Uterus (tissue), 3 donors: ENCODE measurements at regions not wholly inside any gene's neighbourhood (a gene's known extent, or its start where the extent isn't known, plus 50 kb on each side); places are given as distances from the start of the nearest gene placed in this dataset.

ENCODE experiments used
- DNase-seq, 2 donors: peaks; one replicate each; pipeline ENCODE4 v3.0.0-alpha.2; 2019 to 2020
- H3K27ac ChIP-seq, 2 donors: fragments of 200-600 bp; sonication (generic); 1 replicate in 1 of 2; 2 replicates in 1 of 2; pipeline ENCODE4 v1.5.1; 2016 to 2018
- H3K27me3 ChIP-seq, 2 donors: fragments of 200-600 bp; sonication (generic); one replicate each; pipeline ENCODE4 v1.5.1; 2018 to 2019; ENCODE audit warnings: control low read depth in 1 of 2
- H3K36me3 ChIP-seq, 2 donors: fragments of 200-600 bp; sonication (generic); one replicate each; pipeline ENCODE4 v1.5.1; 2019; ENCODE audit warnings: control low read depth in 1 of 2
- H3K4me1 ChIP-seq, 2 donors: fragments of 200-600 bp; sonication (generic); one replicate each; pipeline ENCODE4 v1.5.1; 2018 to 2019; ENCODE audit warnings: control low read depth in 1 of 2
- H3K4me3 ChIP-seq, 2 donors: fragments of 200-600 bp; sonication (generic); 1 replicate in 1 of 2; 2 replicates in 1 of 2; pipeline ENCODE4 v1.5.1; 2018 to 2019; ENCODE audit warnings: mild to moderate bottlenecking in 1 of 2
- H3K9me3 ChIP-seq, 2 donors: fragments of 200-600 bp; sonication (generic); one replicate each; pipeline ENCODE4 v1.5.1; 2019; ENCODE audit warnings: control low read depth in 1 of 2
- CTCF ChIP-seq, 4 experiments: fragments of 200-600 bp in 2 of 4; fragments of 450-650 bp in 2 of 4; sonication (generic) in 2 of 4; IDR thresholded peaks; one replicate each; pipeline ENCODE4 v1.5.1; 2016 to 2019; ENCODE audit warnings: antibody characterized with exemption in 4 of 4, mild to moderate bottlenecking in 2 of 4, moderate library complexity in 1 of 4
- POLR2A ChIP-seq, 2 donors: fragments of 450-650 bp; IDR thresholded peaks; one replicate each; pipeline ENCODE4 v1.6.1; 2016; ENCODE audit warnings: antibody characterized with exemption in 2 of 2, mild to moderate bottlenecking in 1 of 2, moderate library complexity in 1 of 2
- intact Hi-C: fragments of 100-400 bp; cut with DNase I; formaldehyde crosslinking; loops from one replicate; pipeline ENCODE4 v1.15.1; 2023; ENCODE audit warnings: low total_unique reads
- donor health status: DM: yes; HTN: yes; CAD: no.

GRCh38 chr9:1683951-1684350, 331.2 kb upstream of the SMARCA2 start:
- Histone ChIP-seq H3K4me1 (no peaks in the 10 kb centered on the region), H3K36me3 (no peaks in the 10 kb centered on the region), H3K27me3 (no peaks in the 10 kb centered on the region), H3K4me3 (no peak overlapping the region), H3K27ac (no peak overlapping the region), H3K9me3 (no peaks in the 10 kb centered on the region)
- no peak for DNase-seq
- intact Hi-C loops: no loop called here
- TF ChIP-seq CTCF (IDR thresholded peaks at IDR 0.05) (no peak), POLR2A (IDR thresholded peaks at IDR 0.05) (no peak)

GRCh38 chr9:1698991-1699390, 316.2 kb upstream of the SMARCA2 start:
- H3K4me1 ChIP-seq: no peaks in the 10 kb centered on the region
- H3K27me3 ChIP-seq: no peaks in the 10 kb centered on the region
- DNase-seq: no peak
- H3K27ac ChIP-seq: no peak overlapping the region
- TF ChIP-seq CTCF (IDR thresholded peaks at IDR 0.05) (no peak), POLR2A (IDR thresholded peaks at IDR 0.05) (no peak)
- H3K9me3 ChIP-seq: no peaks in the 10 kb centered on the region
- no peaks in the 10 kb centered on the region for H3K36me3 ChIP-seq
- no peak overlapping the region for H3K4me3 ChIP-seq
- intact Hi-C loops: no loop called here

- no peak for TF ChIP-seq CTCF (IDR thresholded peaks at IDR 0.05)
- no peak for TF ChIP-seq POLR2A (IDR thresholded peaks at IDR 0.05)
- Histone ChIP-seq H3K4me1 (no peaks in the 10 kb centered on the region), H3K27ac (no peak overlapping the region), H3K36me3 (no peaks in the 10 kb centered on the region), H3K27me3 (no peaks in the 10 kb centered on the region), H3K4me3 (no peak overlapping the region), H3K9me3 (no peaks in the 10 kb centered on the region)
- intact Hi-C loops: no loop called here
- DNase-seq: no peak
These were observed 314.0 kb upstream of the SMARCA2 start for GRCh38 chr9:1701113-1701512.

GRCh38 chr9:1702701-1703100, 312.4 kb upstream of the SMARCA2 start:
- intact Hi-C loops: no loop called here
- H3K4me1 ChIP-seq: no peaks in the 10 kb centered on the region

GRCh38 chr9:1707291-1707690, 307.9 kb upstream of the SMARCA2 start:
- DNase-seq: no peak
- TF ChIP-seq CTCF (IDR thresholded peaks at IDR 0.05): no peak
- intact Hi-C loops: no loop called here
- Histone ChIP-seq H3K4me3 (no peak overlapping the region), H3K9me3 (no peaks in the 10 kb centered on the region), H3K4me1 (no peaks in the 10 kb centered on the region), H3K27ac (no peak overlapping the region), H3K36me3 (no peaks in the 10 kb centered on the region), H3K27me3 (no peaks in the 10 kb centered on the region)

More at GRCh38 chr9:1702701-1703100, 312.4 kb upstream of the SMARCA2 start:
- no peak overlapping the region for H3K4me3 ChIP-seq
- no peak for DNase-seq
- no peak overlapping the region for H3K27ac ChIP-seq
- H3K36me3 ChIP-seq: no peaks in the 10 kb centered on the region
- H3K27me3 ChIP-seq: no peaks in the 10 kb centered on the region
- no peaks in the 10 kb centered on the region for H3K9me3 ChIP-seq
- TF ChIP-seq POLR2A (IDR thresholded peaks at IDR 0.05): no peak
- no peak for TF ChIP-seq CTCF (IDR thresholded peaks at IDR 0.05)
